Stimulated activated CD8-positive, alpha-beta memory T cell treated with anti-CD3 and anti-CD28 coated beads, Interleukin-12 subunit alpha, Interleukin-12 subunit beta, amount 100 ng/mL, for 1 hour (primary cell): ENCODE measurements at regions not wholly inside any gene's neighbourhood (a gene's known extent, or its start where the extent isn't known, plus 50 kb on each side); places are given as distances from the start of the nearest gene placed in this dataset.

Experiments used
- DNase-seq: peaks from one replicate; pipeline ENCODE4 v3.0.0-alpha.2; 2020; ENCODE audit warnings: low read depth

DNA sequence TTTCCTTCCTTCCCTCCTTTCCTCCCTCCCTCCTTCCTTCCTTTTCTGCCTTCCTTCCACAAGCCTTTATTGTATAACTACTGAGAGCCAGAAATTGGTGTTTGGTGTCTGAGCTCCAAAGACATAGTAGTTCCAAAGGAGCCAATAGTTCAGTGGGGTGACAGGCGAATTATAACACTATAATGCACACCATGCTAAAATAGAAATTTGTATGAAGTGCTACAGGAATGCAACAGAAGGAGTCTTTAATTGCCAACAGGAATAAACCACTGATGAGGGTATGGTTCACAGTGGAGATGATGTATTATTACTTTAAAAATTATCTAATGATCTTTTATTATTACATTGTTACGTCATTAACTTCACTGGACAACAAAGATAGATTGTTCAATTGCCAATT lies 158.8 kb upstream of the SP8 start:
- no peak for DNase-seq

DNA sequence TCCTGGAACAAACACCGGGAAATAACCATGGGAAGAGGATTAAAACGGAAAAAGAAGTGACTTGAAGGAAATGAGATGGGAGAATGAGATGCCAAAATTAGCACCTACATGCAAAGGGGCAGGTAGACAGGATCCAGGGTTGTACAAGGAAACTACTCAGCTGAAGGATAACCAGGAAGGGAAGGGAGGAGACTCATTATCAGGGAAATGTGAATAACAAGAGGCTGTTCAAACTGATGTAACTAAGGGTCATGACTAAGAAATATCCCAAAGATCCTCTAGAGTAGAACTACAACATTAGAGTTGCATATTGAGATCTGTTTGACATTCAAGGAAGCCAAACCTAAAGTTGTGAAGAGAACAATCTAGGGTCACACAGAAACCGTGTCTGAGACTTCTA lies 166.2 kb upstream of the SP8 start:
- no peak for DNase-seq

DNA sequence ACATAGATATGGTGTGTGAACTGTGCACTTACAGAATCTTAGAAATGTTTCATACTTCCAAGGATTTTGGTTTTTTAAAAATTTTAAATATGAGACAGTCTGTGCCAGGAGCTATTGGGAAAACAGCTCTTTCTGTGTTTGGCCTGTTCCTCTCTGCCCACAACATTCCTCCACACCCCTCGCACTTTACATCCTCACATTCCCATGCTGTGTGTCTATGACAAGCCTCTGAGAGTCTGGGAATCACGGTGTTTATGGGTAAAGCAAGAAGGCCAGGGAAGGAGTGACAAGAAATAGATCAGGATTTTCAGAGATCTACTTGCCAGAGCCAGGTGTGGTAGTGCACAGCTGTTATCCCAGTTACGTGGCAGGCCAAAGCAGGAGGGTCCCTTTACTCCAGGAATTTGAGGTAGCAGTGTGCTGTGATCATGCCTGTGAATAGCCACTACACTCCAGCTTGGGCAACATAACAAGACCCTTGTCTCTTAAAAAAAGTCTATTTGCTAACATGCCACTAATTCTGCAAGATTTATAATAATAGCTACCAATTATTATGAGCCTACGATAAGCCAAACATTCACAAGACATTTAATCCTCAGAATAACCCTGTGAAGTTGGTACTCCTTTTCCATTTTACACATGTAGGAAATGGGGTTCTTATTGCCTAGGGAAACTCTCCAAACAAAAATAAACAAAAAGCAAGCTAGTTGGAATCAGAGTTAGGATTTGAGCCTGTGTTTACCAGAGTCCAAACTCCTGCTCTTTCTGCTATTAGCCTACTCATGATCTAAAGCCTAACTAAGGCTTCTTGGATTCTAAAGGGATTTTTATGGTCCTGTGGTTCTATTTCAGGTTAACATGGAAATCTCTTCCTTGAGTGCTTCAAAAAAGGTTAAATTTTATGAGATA lies 168.3 kb upstream of the SP8 start:
- no peak for DNase-seq

DNA sequence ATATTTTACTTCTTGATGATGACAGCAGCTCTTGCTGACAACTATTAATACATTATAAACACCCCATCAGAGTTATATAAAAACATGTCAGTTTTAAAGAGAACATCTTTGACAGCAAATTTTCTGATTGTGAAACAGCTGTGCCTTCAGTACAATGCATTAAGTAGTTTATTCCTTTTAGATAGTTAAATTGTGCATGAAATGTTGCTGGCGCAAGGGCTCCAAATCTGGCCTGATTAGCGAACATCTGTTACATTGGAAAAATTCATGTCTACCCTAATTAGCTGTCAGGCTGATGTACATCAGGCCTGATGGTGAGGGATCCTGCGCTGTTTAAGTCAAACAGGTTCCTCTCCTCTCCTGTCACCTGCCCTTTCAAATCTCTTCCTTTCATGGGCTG lies 171.9 kb upstream of the SP8 start:
- DNase-seq: no peak

DNA sequence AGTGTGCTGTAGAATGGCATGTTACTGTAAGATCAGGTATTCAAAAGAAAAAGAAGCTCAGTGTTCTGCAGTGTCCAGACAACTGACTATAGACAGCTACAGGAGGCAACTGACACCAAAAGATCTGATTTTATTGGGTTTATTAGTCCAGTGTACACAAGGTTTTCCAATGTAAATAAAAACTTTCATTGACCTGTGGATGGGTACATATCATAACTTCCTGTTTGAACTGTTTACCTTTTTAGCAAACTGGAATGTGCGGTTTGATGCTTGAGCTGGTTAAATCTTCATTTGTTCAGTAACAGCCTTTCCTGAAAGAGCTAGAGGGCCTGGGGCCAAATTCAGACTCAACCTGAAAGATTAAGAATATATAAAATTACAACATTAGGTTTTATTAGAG lies 172.6 kb upstream of the SP8 start:
- no peak for DNase-seq

DNA sequence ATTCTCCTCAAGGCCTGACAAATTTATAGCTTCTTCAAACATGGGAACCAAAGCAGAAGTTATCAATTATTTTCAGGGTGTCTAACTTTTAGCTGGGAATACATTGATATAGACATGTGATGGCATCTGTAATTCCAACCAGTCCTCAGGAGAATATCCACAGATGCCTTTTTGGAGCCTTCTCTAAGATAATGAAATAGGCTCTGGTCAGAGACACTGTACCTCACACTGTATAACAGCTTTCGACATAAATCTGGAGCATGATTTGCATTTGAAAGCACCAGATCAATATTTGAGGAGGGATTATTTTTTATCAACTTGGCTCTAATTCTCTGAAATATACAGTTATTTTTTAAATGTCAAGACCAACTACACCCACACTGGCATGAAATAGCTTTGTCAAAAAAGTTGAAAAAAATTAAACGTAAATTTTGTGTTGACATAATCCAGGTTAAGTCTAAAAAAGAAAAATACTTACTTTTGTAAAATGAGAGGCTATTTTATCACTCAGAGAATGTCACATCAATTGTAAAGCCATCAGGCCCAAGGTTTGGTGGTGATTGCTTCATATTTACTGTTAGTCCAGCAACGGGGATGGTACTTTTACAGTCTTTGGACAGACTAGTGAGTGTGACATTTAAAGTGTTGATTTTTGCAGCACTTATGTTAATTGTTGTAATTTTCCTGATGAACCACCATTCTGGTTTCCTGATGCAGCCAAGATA lies 177.0 kb upstream of the SP8 start:
- DNase-seq: no peak

DNA sequence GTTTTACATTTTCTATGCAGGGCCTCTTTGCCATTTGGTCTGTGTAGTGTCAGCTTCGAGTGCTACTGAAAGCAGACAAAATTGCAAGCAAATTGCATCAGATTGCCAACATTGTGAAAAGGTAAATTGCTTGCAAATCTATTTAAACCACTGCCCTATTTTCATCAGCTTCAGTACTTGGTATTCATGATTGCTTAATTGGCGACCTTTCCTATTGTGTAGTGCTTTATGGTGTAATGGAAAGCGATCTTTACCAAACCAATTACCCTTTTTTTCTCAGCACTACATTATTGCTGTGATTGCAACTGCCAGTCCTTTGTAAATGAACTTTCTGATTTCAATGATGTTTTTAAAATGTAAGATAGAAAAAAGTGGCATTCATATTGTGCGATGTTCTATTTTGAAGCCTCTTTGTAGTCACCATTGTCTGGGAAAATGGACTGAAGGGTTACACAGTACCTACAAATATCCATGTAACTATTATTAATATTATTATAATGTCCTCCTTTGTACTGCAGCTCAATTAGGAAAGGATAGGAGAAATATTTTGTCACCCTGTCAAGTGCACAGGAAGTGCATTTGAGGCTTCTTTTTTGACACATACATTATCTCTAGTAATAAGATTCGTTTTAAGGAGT lies 177.7 kb upstream of the SP8 start:
- DNase-seq: no peak

DNA sequence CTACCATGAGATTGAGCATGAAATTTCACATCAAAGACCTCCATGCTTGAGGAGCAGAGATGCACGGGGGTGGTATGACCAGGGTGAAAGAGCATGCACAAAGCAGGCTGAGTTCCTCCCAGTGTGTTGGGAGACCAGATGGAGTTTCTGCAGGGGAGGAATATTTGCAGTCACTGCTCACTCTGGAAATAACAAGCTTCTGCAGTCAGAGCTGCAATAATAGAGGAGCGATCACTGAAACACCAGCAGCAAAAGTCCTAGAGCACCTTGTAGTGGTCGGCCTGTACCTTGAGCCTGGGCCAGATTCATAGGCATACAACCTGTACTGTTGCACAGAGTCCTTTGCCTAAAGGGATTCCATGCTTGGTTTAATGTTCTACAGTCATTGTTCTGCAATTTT lies 184.5 kb upstream of the SP8 start:
- no peak for DNase-seq

DNA sequence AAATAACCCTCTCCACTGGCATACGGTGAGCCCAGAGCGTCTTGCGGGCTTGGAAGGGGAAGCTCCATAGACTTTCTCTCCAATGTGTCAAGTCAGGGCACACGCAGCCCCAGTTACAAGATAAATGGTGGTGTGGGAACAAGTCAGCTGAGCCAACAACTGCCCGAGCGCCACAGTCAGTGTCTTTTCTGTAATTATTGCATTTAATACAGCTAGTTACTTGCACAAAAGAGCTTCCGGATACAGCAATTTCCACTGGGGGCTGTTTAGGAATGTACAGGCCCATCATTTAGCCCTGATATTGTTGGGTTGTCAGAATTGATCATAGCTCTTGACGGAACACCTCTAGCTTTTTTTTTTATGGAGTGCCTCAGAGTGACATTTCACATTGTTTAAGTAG lies 193.5 kb upstream of the SP8 start:
- no peak for DNase-seq

DNA sequence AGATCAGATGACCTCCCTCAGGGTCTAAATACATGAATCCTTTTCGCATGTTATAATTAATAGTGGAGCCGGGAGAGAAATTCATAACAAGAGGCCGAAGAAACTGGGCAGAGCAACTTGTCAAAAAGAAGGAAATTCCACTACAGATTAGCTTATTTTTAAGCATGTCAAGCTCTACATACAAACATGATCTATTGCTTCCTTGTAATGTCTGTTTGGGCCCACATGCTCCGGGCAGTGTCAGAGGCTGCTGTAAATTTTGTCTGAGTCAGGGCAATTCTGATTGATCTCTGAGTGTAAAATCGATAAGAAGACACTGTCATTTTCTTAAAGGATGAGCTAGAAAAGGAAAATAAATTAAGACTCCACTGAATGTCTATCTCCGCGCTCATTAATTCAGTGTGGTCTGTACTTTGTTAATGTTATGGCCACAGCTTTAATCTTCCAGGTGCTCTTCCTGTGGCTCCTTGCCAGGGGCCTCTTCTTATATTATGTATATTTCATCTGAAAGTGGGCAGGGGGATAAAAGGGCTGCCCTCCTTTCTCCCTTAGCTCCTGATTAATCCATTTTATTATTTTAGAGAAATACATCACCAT lies 194.1 kb upstream of the SP8 start:
- DNase-seq: no peak

DNA sequence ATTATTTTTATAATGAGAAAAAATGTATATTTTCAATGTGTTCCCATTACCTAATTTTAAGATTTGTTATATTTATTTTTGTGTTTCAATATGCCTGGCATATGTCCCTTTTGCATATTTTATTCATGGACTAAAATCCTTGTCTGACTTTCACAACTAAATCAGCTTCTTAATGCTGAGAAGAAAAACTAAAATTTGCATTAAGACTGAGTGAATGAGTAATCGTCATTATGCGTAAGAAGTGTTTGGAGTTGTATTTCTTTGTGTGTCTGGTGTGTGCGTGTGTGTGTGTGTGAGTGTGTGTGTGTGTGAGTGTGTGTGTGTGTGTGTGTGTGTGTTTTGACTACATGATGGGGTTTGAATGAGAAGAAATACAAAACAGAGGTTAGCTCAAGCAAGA lies 201.7 kb upstream of the SP8 start:
- no peak for DNase-seq

DNA sequence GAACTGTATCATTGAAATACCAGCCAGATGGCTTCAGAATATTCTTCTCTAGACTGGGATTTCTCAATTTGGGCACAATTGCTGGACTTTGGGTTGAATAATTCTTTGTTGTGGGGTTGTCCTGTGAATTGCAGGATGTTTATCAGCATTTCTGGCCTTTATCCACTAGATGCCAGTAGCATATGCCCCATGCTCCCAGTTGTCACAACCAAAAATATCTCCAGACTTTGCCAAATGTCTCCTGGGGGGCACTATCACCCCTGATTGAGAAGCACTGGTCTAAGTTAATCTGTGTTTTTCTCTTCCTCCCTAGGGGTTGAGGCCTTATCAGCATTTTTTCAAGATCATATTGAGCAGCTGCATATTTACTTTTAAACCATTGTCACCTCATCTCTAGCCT lies 204.9 kb upstream of the SP8 start:
- DNase-seq: no peak

DNA sequence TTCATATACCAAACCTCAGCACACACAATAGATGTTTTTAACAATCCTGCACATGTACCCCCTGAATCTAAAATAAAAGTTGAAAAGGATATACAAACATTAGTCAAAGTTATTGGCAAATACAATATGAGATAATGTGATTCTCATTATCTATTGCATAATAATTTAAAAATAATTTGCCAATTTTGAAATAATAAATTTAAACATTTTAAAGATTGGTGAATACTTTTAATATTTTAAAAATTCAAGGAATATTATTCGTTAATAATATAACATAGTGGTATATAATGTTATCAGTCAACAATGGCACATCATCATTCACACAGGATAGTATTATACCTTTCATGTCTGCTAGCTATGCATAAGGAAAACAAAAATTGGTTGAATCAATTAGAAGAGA lies 207.0 kb upstream of the SP8 start:
- no peak for DNase-seq

DNA sequence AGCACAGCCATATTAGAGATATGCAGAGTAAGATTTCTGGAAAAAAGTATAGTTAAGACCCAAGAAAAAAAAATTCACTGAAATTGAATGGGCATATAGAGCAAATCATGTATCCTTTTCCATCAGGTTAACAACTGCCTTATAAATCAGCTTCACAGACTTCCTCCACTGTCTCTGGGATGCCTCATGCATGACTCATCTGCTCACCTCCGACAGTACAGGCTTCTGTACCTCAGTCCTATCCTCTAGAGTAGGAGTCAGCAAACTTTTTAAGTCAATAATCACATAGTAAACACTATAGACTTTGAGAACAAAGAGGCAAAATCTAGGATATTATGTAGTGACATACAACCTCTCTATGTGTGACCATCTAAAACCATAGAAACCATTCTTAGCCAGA lies 211.6 kb upstream of the SP8 start:
- DNase-seq: no peak

DNA sequence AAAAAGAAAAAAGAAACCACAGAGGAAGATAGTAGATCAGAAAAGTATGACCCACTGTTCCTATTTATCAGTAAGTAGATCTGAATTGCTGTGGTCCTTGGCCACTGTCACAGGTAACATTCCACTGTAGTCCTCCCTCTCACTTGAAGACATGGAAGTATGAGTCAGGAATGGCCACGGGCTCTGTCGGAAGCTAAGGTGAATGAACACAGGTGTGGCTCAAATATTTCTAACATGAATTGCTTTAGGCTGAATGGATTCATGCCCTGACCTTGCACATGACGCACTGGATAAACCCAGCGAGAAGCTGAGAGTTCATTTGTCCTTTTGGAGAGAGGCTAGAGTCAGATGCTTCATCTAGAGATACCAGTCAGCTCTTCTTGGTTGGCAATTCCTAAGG lies 224.5 kb upstream of the SP8 start:
- no peak for DNase-seq

DNA sequence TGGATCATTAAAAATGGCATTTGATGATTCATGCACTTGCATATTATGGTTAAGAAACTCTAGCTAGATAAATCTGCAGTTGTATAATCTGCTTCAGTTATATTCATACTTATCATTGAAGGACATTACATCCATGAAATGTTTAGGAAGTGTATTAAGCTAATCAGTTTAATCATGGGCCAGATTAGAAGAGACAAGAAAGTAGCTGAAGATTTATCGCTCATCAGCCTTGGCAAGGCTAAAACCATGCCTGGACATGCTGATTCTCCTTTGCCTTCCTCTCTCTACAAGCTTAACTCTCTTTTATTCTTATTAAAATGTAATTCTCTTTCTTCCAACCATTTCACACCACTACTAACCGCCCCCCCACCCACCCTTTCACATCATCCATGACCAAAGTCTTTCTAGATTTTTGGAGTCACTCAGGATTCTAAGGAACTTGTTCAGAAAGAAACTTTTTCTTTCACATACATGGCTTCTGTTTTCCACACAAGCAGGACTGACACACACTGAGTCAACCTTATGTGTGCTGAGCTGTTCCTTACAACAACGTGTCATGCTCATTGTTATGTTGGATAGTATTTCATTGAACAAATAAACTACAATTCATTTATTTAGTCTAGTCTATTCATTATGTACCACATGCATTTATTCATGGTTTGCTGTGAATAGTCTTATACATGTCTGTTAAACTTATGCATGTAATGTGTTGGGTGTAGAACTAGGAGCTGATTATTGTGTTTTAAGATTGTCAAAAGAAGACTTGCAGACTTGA lies 227.3 kb upstream of the SP8 start:
- no peak for DNase-seq

DNA sequence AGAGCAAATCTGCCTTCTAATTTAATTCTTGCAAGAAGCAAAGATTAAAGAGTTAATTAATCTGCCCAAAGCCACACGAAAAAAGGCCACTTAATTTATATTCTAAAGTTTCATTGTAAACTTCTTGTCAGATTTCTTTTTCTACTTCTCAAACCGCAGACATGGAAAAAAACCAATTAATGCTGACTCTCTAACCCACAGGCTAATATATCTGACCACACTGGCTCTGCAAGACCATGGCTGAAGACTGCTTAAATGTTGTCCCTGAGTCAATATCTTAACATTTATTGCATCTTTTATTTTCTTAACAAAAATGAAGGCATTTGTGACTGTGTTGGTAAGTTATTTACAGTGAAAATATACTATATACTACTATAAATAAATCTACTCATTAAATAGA lies 234.0 kb upstream of the SP8 start:
- no peak for DNase-seq

DNA sequence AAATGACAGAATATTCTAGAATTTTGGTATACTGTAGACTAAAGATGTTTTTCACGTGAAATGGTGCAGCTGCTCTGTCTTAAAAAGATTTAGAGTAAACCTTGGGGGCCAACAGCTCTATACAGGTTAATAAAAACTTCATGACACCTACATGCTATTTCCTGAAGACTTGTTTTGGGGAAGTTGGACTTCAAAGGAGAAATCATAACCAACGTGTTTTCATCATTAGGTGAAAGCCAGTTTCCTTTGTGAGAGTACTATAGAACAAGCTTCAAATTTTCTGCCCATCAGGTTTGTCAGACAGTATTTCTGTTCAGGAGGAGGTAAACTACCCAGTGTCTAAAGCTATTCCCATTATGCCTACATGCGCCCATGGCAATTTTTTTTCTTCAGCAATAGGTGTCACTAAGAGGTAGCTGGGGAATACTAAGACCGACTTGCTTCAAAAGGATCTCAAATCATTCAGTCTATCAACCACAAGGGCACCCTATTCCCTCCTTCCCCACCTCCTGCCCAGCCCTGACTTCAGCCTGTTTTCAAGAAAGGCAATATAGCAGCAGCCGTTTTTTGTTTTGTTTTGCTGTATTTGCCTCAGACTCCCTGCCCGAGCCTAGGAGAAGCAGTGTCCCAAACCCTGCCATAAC lies 237.3 kb upstream of the SP8 start:
- DNase-seq: no peak

DNA sequence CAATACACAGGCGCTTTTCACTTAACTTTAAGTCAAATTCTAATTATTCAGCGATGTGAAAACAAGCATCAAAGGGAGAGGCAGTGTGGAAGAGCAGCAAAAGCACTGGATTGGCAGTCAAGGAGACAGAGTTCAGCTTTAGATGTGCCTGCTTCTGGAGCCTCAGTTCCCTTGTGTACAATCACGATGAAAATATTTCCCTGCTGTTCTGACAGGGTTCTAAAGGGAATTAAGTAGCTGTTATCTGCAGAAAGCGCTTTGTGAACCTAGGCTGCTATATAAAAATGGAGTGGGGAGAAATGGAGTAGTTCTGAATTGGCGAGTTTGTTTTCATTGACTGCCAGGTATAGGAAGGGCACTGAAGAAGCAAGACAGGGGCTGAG lies 237.8 kb upstream of the SP8 start:
- DNase-seq: no peak

DNA sequence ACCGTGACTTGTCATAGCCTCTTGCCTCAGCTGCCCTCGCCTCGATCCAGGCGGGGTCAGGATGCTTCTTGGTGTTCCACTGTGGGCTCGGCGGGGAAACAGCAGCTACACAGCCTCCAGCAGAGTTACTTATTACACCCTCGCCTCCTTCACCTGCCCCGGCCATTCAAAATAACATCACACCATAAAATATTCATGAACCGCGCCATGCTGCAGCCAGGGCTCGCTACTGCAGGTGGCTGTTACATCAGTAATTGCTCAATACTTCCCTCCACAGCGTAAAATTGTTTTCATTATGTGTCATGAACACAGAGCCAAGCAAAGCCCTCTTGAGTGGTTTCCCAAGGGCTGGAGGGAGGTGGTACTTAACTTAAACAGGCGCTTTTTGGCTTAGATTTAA lies 241.5 kb upstream of the SP8 start:
- DNase-seq: no peak

DNA sequence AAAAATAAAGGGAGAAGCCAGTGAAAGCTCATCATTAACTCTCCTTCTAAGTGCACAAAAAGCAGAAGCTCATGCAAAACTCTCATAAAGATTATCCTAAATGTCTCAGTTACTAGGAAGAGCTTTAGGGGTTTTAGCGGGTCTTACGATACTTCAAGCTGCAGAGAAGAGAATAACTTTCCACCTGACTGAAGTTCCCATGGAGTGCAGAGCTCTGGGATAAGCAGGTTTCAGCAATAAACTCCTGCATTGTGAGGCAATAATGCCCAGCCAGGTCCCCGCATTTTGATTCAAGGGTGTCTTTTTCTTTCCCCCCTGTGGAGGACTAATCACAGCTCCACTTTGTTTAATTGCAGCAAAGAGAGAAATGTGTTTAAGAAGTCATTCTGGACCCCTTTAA lies 241.9 kb upstream of the SP8 start:
- DNase-seq: no peak

DNA sequence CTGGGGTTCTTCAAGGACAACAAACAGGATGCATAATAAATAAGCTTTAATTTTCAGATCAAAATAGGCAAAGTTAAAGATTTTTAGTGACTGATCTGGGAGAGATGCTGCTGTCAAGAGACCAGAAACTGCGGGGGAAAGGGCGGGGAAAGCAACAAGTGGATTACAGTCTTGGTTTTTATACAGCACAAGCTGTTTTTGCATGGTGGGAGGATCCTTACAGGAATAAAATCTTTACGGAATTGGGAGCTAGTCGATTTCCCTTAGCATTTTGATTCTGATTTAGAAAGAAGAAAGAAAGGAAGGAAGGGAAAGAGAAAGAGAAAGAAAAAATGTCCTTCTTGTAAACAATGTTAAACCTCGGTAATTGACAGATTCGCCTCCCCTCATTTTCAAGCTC lies 242.3 kb upstream of the SP8 start:
- DNase-seq: no peak
